SU-DHL-6 (cell line): ENCODE measurements at regions not wholly inside any gene's neighbourhood (a gene's known extent, or its start where the extent isn't known, plus 50 kb on each side); places are given as distances from the start of the nearest gene placed in this dataset.
"Not testable (repeated sequence)": the region's sequence is repeated elsewhere in the genome, so short reads cannot be mapped to it uniquely, and the experiment has no call there.

ENCODE experiments used
- H2AFZ ChIP-seq: fragments of 200-600 bp; sonication (generic); 2 replicates; pipeline ENCODE4 v1.6.1; 2014; ENCODE audit warnings: low read depth, mild to moderate bottlenecking, moderate library complexity, mixed read lengths, antibody characterized with exemption, low read length; ENCODE audit not compliant: severe bottlenecking
- H3F3A ChIP-seq: fragments of 200-600 bp; shearing (Covaris generic); 2 replicates; pipeline ENCODE4 v1.6.0; 2016; ENCODE audit warnings: antibody characterized with exemption, mild to moderate bottlenecking; ENCODE audit not compliant: insufficient read depth
- H3K27ac ChIP-seq: fragments of 200-600 bp; sonication (generic); 2 replicates; pipeline ENCODE4 v1.5.1; 2016; ENCODE audit warnings: low read depth, mild to moderate bottlenecking, low read length, moderate library complexity, mixed read lengths
- H3K27me3 ChIP-seq: fragments of 200-600 bp; sonication (generic), shearing (Covaris generic); 2 replicates; pipeline ENCODE4 v1.6.0; 2014; ENCODE audit warnings: mild to moderate bottlenecking, low read length
- H3K36me3 ChIP-seq: fragments of 200-600 bp; sonication (generic); 2 replicates; pipeline ENCODE4 v1.6.1; 2014; ENCODE audit warnings: mild to moderate bottlenecking, low read length, mixed read lengths
- H3K4me2 ChIP-seq: fragments of 300-600, 200-600 bp; shearing (Covaris generic), sonication (generic); 2 replicates; pipeline ENCODE4 v1.6.0; 2014; ENCODE audit warnings: low read length, low read depth, mild to moderate bottlenecking; ENCODE audit not compliant: poor library complexity, severe bottlenecking
- H3K4me3 ChIP-seq: fragments of 200-600 bp; sonication (generic); 2 replicates; pipeline ENCODE4 v1.5.1; 2014; ENCODE audit warnings: antibody characterized with exemption, low read length, mild to moderate bottlenecking, mixed read lengths; ENCODE audit not compliant: insufficient read depth, poor library complexity, severe bottlenecking
- H3K79me2 ChIP-seq: fragments of 200-600 bp; sonication (generic); 2 replicates; pipeline ENCODE4 v1.6.1; 2014; ENCODE audit warnings: mild to moderate bottlenecking, low read length, moderate library complexity; ENCODE audit not compliant: insufficient read depth
- H3K9ac ChIP-seq: fragments of 200-600 bp; sonication (generic); 2 replicates; pipeline ENCODE4 v1.7.0; 2014; ENCODE audit warnings: mild to moderate bottlenecking, low read length
- H3K9me2 ChIP-seq: fragments of 200-600 bp; sonication (generic); replicated peaks from 2 replicates; pipeline ENCODE4 v1.6.1; 2014; ENCODE audit warnings: low read length; ENCODE audit not compliant: insufficient read depth
- H3K9me3 ChIP-seq: fragments of 200-600 bp; sonication (generic); 2 replicates; pipeline ENCODE4 v1.6.1; 2014; ENCODE audit warnings: low read length, mixed read lengths; ENCODE audit not compliant: insufficient read depth
- H4K20me1 ChIP-seq: fragments of 200-600 bp; sonication (generic); 2 replicates; pipeline ENCODE4 v1.6.1; 2014; ENCODE audit warnings: low read depth, mild to moderate bottlenecking, antibody characterized with exemption, low read length, moderate library complexity, mixed read lengths
- EZH2phosphoT487 ChIP-seq: fragments of 200-600 bp; sonication (generic), shearing (Covaris generic); conservative IDR thresholded peaks from 2 replicates; pipeline ENCODE4 v1.6.1; 2018; ENCODE audit warnings: mild to moderate bottlenecking, antibody characterized with exemption, low read length, moderate library complexity, mixed read lengths
- TF ChIP-seq, protein P1 (sequence below): fragments of 200-600 bp; sonication (generic); IDR thresholded peaks from one replicate; pipeline ENCODE4 v1.5.1; 2017; ENCODE audit warnings: antibody characterized with exemption, mild to moderate bottlenecking, low read length, moderate library complexity; ENCODE audit not compliant: insufficient read depth, poor library complexity, severe bottlenecking

DNA sequence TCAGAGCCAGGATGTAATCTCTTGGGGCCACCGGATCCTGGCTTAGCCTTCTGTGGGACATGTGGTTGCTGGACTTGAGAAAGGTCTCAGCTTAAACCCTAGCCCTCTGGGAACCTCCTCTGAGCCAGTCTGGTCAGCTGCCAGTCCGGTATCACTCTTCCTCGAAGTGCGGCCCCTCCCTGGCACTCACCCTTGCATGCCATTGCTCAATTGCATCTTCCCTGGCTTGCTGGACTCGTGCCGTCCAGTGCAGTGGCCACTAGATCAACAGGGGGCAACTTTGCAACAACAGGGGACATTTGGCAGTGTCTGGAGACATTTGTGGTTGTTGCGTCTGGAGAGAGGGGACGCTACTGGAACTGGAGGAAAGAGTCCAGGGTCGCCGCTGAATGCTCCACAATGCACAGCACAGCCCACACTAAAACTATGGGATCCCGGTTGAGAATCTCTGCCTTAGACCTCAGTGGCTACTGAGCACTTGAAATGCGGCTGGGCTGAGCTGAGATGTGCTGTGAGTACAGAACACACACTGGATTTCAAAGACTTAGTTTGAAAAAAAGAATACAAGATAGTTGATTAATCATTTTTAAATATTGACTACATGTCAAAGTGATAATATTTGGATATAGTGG, 152.1 kb downstream of the TFAP2C start:
- TF ChIP-seq EZH2phosphoT487 = no peak
- TF ChIP-seq, protein P1, sequence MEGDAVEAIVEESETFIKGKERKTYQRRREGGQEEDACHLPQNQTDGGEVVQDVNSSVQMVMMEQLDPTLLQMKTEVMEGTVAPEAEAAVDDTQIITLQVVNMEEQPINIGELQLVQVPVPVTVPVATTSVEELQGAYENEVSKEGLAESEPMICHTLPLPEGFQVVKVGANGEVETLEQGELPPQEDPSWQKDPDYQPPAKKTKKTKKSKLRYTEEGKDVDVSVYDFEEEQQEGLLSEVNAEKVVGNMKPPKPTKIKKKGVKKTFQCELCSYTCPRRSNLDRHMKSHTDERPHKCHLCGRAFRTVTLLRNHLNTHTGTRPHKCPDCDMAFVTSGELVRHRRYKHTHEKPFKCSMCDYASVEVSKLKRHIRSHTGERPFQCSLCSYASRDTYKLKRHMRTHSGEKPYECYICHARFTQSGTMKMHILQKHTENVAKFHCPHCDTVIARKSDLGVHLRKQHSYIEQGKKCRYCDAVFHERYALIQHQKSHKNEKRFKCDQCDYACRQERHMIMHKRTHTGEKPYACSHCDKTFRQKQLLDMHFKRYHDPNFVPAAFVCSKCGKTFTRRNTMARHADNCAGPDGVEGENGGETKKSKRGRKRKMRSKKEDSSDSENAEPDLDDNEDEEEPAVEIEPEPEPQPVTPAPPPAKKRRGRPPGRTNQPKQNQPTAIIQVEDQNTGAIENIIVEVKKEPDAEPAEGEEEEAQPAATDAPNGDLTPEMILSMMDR = no peak

DNA sequence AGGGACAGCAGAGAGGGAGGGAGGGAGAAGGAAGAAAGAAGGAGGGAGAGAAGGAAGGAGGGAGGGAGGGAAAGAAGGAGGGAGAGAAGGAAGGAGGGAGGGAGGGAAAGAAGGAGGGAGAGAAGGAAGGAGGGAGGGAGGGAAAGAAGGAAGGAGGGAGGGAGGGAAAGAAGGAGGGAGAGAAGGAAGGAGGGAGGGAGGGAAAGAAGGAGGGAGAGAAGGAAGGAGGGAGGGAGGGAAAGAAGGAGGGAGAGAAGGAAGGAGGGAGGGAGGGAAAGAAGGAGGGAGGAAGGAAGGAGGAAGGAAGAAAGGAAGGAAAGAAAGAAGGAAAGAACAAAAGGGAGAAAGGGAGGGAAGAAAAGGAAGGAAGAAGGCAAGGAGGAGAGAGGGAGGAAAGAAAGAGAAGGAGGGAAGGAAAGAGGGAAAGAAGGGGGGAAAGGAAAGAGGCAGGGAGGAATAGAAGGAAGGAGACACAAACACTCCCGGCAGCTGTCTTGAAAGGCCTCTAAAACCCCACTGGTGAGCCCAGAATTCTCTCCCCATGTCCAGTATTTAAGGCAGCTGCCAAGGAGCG, 153.0 kb downstream of the TFAP2C start:
- not testable (repeated sequence) for H3K9me3 ChIP-seq, H3F3A ChIP-seq, H3K79me2 ChIP-seq, H3K9me2 ChIP-seq, H4K20me1 ChIP-seq, H3K36me3 ChIP-seq, H2AFZ ChIP-seq, H3K4me3 ChIP-seq, H3K27ac ChIP-seq, H3K9ac ChIP-seq, H3K4me2 ChIP-seq, H3K27me3 ChIP-seq

More for the DNA sequence above, 152.1 kb downstream of the TFAP2C start:
- H2AFZ ChIP-seq = no peak overlapping the region
- H3F3A ChIP-seq = no peaks in the 10 kb centered on the region
- no peaks in the 10 kb centered on the region for H3K9me3 ChIP-seq
- H3K36me3 ChIP-seq = no peaks in the 10 kb centered on the region
- H3K9ac ChIP-seq = no peak overlapping the region
- H4K20me1 ChIP-seq = no peaks in the 10 kb centered on the region
- no peak overlapping the region for H3K4me2 ChIP-seq
- H3K79me2 ChIP-seq = no peaks in the 10 kb centered on the region
- no peaks in the 10 kb centered on the region for H3K27me3 ChIP-seq
- no peaks in the 10 kb centered on the region for H3K9me2 ChIP-seq
- no peak overlapping the region for H3K27ac ChIP-seq
- no peak overlapping the region for H3K4me3 ChIP-seq

DNA sequence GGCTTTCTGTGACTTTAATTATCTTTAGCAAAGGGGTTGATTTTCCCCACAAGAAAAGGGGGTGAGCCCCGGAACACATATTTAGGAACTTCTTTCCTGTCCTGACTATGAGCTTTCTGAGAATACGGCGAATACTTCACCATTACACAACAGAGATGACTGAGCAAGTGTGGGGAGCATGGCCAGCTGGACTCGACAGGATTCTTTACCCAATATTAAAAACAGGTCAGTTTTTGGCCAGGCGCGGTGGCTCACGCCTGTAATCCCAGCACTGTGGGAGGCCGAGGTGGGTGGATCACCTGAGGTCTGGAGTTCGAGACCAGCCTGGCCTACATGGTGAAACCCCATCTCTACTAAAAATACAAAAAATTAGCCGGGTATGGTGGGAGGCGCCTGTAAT, 153.7 kb downstream of the TFAP2C start:
- H3K79me2 ChIP-seq, H3F3A ChIP-seq, H3K9me3 ChIP-seq, H3K36me3 ChIP-seq, H2AFZ ChIP-seq, H3K4me3 ChIP-seq, H3K9ac ChIP-seq, H4K20me1 ChIP-seq, H3K27me3 ChIP-seq, H3K4me2 ChIP-seq, H3K27ac ChIP-seq, H3K9me2 ChIP-seq: not testable (repeated sequence)

DNA sequence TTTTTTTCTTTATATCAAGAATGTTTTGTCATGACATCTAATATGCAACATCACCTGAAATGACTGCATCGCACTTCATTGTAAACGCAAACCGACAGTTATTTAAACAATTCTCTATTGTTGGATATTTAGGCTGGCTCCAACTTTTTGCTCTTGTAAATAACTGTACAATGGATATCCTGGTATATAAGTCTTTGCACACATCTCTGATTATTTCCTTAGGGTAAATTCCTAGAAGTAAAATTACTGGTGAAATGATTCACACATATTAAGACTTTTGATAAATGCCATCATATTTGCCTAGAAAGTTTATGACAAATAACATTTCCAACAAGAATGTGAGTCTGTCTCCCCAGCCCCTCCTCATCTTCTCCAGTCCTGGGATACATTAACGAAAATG, 154.7 kb downstream of the TFAP2C start:
- Histone ChIP-seq H3K9me2 (no peaks in the 10 kb centered on the region), H3K4me3 (no peak overlapping the region), H2AFZ (no peak overlapping the region), H3F3A (no peaks in the 10 kb centered on the region), H3K4me2 (no peak overlapping the region), H4K20me1 (no peaks in the 10 kb centered on the region), H3K9me3 (no peaks in the 10 kb centered on the region), H3K36me3 (no peaks in the 10 kb centered on the region), H3K27me3 (no peaks in the 10 kb centered on the region), H3K79me2 (no peaks in the 10 kb centered on the region), H3K27ac (no peak overlapping the region), H3K9ac (no peak overlapping the region)
- TF ChIP-seq EZH2phosphoT487 = no peak
- TF ChIP-seq, protein P1 = no peak
